ENCODE measurements at regions not wholly inside any gene's neighbourhood (a gene's known extent, or its start where the extent isn't known, plus 50 kb on each side); places are given as distances from the start of the nearest gene placed in this dataset.

- Mint-ChIP-seq H3K4me3 (ENCODE audit: low read depth) (no peak overlapping the region), H3K36me3 (ENCODE audit: insufficient read depth) (no peaks in the 10 kb centered on the region), H3K27me3 (peaks cover 4% of the 10 kb centered on the region), H3K27ac (no peak overlapping the region), H3K4me1 (ENCODE audit: low read depth) (peaks cover 8% of the 10 kb centered on the region), H3K9me3 (ENCODE audit: low read depth) (peaks cover 3% of the 10 kb centered on the region)
- DNase-seq (ENCODE audit: low spot score, unreplicated experiment), result no peak
- TF ChIP-seq CTCF (IDR thresholded peaks at IDR 0.05; ENCODE audit: unreplicated experiment), result no peak
Measured at GRCh38 chr13:47112205-47112902, 215.5 kb upstream of the HTR2A start.

- H3K4me3 Mint-ChIP-seq (ENCODE audit: low read depth), result no peak overlapping the region
- no peak overlapping the region for H3K27ac Mint-ChIP-seq
- DNase-seq (ENCODE audit: low spot score, unreplicated experiment), result no peak
- H3K27me3 Mint-ChIP-seq, result peaks cover 4% of the 10 kb centered on the region
- H3K4me1 Mint-ChIP-seq (ENCODE audit: low read depth), result peaks cover 8% of the 10 kb centered on the region
- H3K36me3 Mint-ChIP-seq (ENCODE audit: insufficient read depth), result no peaks in the 10 kb centered on the region
- no peak for TF ChIP-seq CTCF (IDR thresholded peaks at IDR 0.05; ENCODE audit: unreplicated experiment)
- H3K9me3 Mint-ChIP-seq (ENCODE audit: low read depth), result peaks cover 3% of the 10 kb centered on the region
Measured at GRCh38 chr13:47111499-47111898, 214.6 kb upstream of the HTR2A start.

GRCh38 chr13:47110833-47111240 lies 214.0 kb upstream of the HTR2A start:
- no peak for TF ChIP-seq CTCF (IDR thresholded peaks at IDR 0.05; ENCODE audit: unreplicated experiment)
- H3K27ac Mint-ChIP-seq, result no peak overlapping the region
- H3K27me3 Mint-ChIP-seq, result peaks cover 4% of the 10 kb centered on the region
- H3K4me1 Mint-ChIP-seq (ENCODE audit: low read depth), result peaks cover 8% of the 10 kb centered on the region
- peaks cover 3% of the 10 kb centered on the region for H3K9me3 Mint-ChIP-seq (ENCODE audit: low read depth)
- no peaks in the 10 kb centered on the region for H3K36me3 Mint-ChIP-seq (ENCODE audit: insufficient read depth)
- DNase-seq (ENCODE audit: low spot score, unreplicated experiment), result no peak
- H3K4me3 Mint-ChIP-seq (ENCODE audit: low read depth), result no peak overlapping the region

- no peak for TF ChIP-seq CTCF (IDR thresholded peaks at IDR 0.05; ENCODE audit: unreplicated experiment)
- H3K27me3 Mint-ChIP-seq, result peaks cover 4% of the 10 kb centered on the region
- DNase-seq (ENCODE audit: low spot score, unreplicated experiment), result no peak
- no peak overlapping the region for H3K27ac Mint-ChIP-seq
- H3K36me3 Mint-ChIP-seq (ENCODE audit: insufficient read depth), result peaks cover 1% of the 10 kb centered on the region
- peaks cover 9% of the 10 kb centered on the region for H3K9me3 Mint-ChIP-seq (ENCODE audit: low read depth)
- no peak overlapping the region for H3K4me3 Mint-ChIP-seq (ENCODE audit: low read depth)
- H3K4me1 Mint-ChIP-seq (ENCODE audit: low read depth), result peaks cover 8% of the 10 kb centered on the region
Measured at GRCh38 chr13:47110141-47110540, 213.3 kb upstream of the HTR2A start.

- H3K4me1 Mint-ChIP-seq (ENCODE audit: low read depth), result peaks cover 8% of the 10 kb centered on the region
- no peak for DNase-seq (ENCODE audit: low spot score, unreplicated experiment)
- H3K27ac Mint-ChIP-seq, result peak overlapping the region; percentile 30
- no peak overlapping the region for H3K4me3 Mint-ChIP-seq (ENCODE audit: low read depth)
- peaks cover 4% of the 10 kb centered on the region for H3K27me3 Mint-ChIP-seq
- no peak for TF ChIP-seq CTCF (IDR thresholded peaks at IDR 0.05; ENCODE audit: unreplicated experiment)
- peaks cover 13% of the 10 kb centered on the region for H3K9me3 Mint-ChIP-seq (ENCODE audit: low read depth)
- peaks cover 1% of the 10 kb centered on the region for H3K36me3 Mint-ChIP-seq (ENCODE audit: insufficient read depth)
Measured at GRCh38 chr13:47109028-47109427, 212.2 kb upstream of the HTR2A start.
